ENCODE measurements at regions not wholly inside any gene's neighbourhood (a gene's known extent, or its start where the extent isn't known, plus 50 kb on each side); places are given as distances from the start of the nearest gene placed in this dataset.

- TF ChIP-seq, protein P1, sequence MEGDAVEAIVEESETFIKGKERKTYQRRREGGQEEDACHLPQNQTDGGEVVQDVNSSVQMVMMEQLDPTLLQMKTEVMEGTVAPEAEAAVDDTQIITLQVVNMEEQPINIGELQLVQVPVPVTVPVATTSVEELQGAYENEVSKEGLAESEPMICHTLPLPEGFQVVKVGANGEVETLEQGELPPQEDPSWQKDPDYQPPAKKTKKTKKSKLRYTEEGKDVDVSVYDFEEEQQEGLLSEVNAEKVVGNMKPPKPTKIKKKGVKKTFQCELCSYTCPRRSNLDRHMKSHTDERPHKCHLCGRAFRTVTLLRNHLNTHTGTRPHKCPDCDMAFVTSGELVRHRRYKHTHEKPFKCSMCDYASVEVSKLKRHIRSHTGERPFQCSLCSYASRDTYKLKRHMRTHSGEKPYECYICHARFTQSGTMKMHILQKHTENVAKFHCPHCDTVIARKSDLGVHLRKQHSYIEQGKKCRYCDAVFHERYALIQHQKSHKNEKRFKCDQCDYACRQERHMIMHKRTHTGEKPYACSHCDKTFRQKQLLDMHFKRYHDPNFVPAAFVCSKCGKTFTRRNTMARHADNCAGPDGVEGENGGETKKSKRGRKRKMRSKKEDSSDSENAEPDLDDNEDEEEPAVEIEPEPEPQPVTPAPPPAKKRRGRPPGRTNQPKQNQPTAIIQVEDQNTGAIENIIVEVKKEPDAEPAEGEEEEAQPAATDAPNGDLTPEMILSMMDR (IDR thresholded peaks at IDR 0.05; ENCODE audit: insufficient read depth, low read depth, low read length) = no peak
- H3K4me3 ChIP-seq (ENCODE audit: low read depth, low read length) = no peak overlapping the region
- DNase-seq (ENCODE audit: low read depth) = no peak
These were observed 410.5 kb downstream of the PPP3CA start for GRCh38 chr4:100936661-100937375.

- no peak overlapping the region for H3K4me3 ChIP-seq (ENCODE audit: low read depth, low read length)
- TF ChIP-seq, protein P1 (IDR thresholded peaks at IDR 0.05; ENCODE audit: insufficient read depth, low read depth, low read length) = peak; percentile 34
- no peak for DNase-seq (ENCODE audit: low read depth)
These were observed 412.2 kb downstream of the PPP3CA start for GRCh38 chr4:100935090-100935489.

- peak; percentile 73 for DNase-seq (ENCODE audit: low read depth)
- TF ChIP-seq, protein P1 (IDR thresholded peaks at IDR 0.05; ENCODE audit: insufficient read depth, low read depth, low read length) = no peak
These were observed 413.7 kb downstream of the PPP3CA start for GRCh38 chr4:100933628-100934027.

DNA sequence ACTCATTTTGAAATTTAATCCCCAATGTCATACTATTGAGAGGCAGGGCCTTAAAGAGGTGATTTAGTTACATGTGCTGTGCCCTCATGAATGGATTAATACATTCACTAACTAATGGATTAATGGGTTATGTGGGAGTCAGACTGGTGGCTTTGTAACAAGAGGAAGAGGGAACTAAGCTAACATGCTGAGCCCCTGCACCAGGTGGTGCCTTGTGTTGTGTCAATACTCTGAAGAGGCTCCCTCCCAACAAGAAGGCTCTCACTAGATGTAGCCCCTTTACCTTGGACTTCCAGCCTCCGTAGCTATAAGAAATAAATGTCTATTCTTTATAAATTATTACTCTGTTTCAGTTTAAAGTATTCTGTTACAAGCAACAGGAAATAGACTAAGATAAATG is 411.9 kb upstream of the EMCN start:
- no peak overlapping the region for H3K4me3 ChIP-seq (ENCODE audit: low read depth, low read length)
- DNase-seq (ENCODE audit: low read depth) = no peak

More at GRCh38 chr4:100933628-100934027, 413.7 kb downstream of the PPP3CA start:
- no peak overlapping the region for H3K4me3 ChIP-seq (ENCODE audit: low read depth, low read length)

GRCh38 chr4:100929135-100929534 is 411.3 kb upstream of the EMCN start:
- TF ChIP-seq, protein P1 (IDR thresholded peaks at IDR 0.05; ENCODE audit: insufficient read depth, low read depth, low read length) = no peak
- no peak for DNase-seq (ENCODE audit: low read depth)
- no peak overlapping the region for H3K4me3 ChIP-seq (ENCODE audit: low read depth, low read length)

More for the DNA sequence above, 411.9 kb upstream of the EMCN start:
- TF ChIP-seq, protein P1 (IDR thresholded peaks at IDR 0.05; ENCODE audit: insufficient read depth, low read depth, low read length) = no peak

DNA sequence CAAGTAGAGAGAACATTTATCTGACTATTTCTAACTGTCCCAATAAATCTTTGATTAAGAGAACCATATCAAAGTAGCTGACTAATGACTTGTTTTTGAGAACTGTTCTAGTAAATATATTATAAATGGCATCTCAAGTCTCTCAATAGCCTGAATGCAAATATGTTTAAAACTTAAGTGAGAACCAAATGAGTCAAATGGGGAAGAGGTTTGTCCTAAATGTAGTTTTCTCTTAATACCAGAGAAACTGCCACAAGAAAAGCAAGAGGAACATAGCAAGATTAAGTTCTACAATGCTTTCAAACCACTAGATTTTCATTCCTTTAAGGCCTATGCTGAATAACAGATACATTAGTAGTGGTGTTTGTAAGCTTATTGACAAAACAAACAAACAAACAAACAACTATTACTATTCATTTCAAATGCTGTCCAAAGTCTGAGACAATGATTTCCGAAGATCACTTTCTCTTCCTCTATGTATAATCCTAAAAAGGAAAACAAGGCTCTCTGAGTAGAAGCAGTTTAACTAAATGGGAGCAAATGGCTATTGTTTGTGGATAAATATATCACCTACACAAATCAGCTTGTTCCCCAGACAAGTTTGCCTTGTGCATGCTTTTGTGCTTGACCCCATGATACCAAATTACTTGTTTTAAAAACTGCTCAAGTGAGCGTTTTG is 408.4 kb upstream of the EMCN start:
- no peak for DNase-seq (ENCODE audit: low read depth)
- H3K4me3 ChIP-seq (ENCODE audit: low read depth, low read length) = no peak overlapping the region
- TF ChIP-seq, protein P1 (IDR thresholded peaks at IDR 0.05; ENCODE audit: insufficient read depth, low read depth, low read length) = no peak

All from fibroblast of villous mesenchyme (primary cell).